ENCODE measurements at regions not wholly inside any gene's neighbourhood (a gene's known extent, or its start where the extent isn't known, plus 50 kb on each side); places are given as distances from the start of the nearest gene placed in this dataset.

GRCh38 chr10:131585761-131586160 is 274.2 kb upstream of the TCERG1L start:
- no peak for DNase-seq

- no peak for DNase-seq
These were observed 275.4 kb upstream of the TCERG1L start for GRCh38 chr10:131586958-131587357.

GRCh38 chr10:131587976-131588680 is 276.6 kb upstream of the TCERG1L start:
- DNase-seq = no peak

- no peak for DNase-seq
These were observed 277.2 kb upstream of the TCERG1L start for GRCh38 chr10:131588704-131589220.

GRCh38 chr10:131590567-131590966 is 279.0 kb upstream of the TCERG1L start:
- no peak for DNase-seq

- no peak for DNase-seq
These were observed 280.4 kb upstream of the TCERG1L start for GRCh38 chr10:131591936-131592335.

GRCh38 chr10:131609176-131609575 is 291.6 kb upstream of the PPP2R2D start:
- no peak for DNase-seq

GRCh38 chr10:131615150-131615549 is 285.7 kb upstream of the PPP2R2D start:
- DNase-seq = no peak

- DNase-seq = no peak
These were observed 284.8 kb upstream of the PPP2R2D start for GRCh38 chr10:131616040-131616439.

- DNase-seq = no peak
These were observed 283.5 kb upstream of the PPP2R2D start for GRCh38 chr10:131617113-131617858.

GRCh38 chr10:131618587-131619267 is 282.1 kb upstream of the PPP2R2D start:
- DNase-seq = no peak

GRCh38 chr10:131620314-131620713 is 280.5 kb upstream of the PPP2R2D start:
- DNase-seq = no peak

- no peak for DNase-seq
These were observed 279.9 kb upstream of the PPP2R2D start for GRCh38 chr10:131620904-131621303.

GRCh38 chr10:131621784-131622624 is 278.8 kb upstream of the PPP2R2D start:
- no peak for DNase-seq

- DNase-seq = no peak
These were observed 275.8 kb upstream of the PPP2R2D start for GRCh38 chr10:131625041-131625440.

GRCh38 chr10:131626274-131626673 is 274.5 kb upstream of the PPP2R2D start:
- no peak for DNase-seq

GRCh38 chr10:131629026-131629770 is 271.6 kb upstream of the PPP2R2D start:
- DNase-seq = no peak

GRCh38 chr10:131630772-131631258 is 270.0 kb upstream of the PPP2R2D start:
- DNase-seq = no peak

GRCh38 chr10:131631619-131632018 is 269.2 kb upstream of the PPP2R2D start:
- no peak for DNase-seq

- no peak for DNase-seq
These were observed 265.2 kb upstream of the PPP2R2D start for GRCh38 chr10:131635564-131636015.

- DNase-seq = no peak
These were observed 264.7 kb upstream of the PPP2R2D start for GRCh38 chr10:131636116-131636515.
